ENCODE measurements at regions not wholly inside any gene's neighbourhood (a gene's known extent, or its start where the extent isn't known, plus 50 kb on each side); places are given as distances from the start of the nearest gene placed in this dataset.

GRCh38 chr13:106819413-106820180 lies 251.7 kb upstream of the ARGLU1 start:
- CTCF ChIA-PET, result no interaction called here
- POLR2A ChIA-PET, result no interaction called here
- TF ChIP-seq CTCF (IDR thresholded peaks at IDR 0.05; ENCODE audit: low read depth, low read length), result no peak

GRCh38 chr13:106818971-106819370 lies 251.0 kb upstream of the ARGLU1 start:
- H3K27me3 ChIP-seq (ENCODE audit: control insufficient read depth, insufficient read depth, low read length), result no peaks in the 10 kb centered on the region
- H3K9me3 ChIP-seq (ENCODE audit: control insufficient read depth, insufficient read depth, low read length), result no peaks in the 10 kb centered on the region
- no peak overlapping the region for H3K27ac ChIP-seq (ENCODE audit: low read depth, low read length)
- no peak overlapping the region for H3K4me3 ChIP-seq (ENCODE audit: low read depth, low read length)
- no peak for TF ChIP-seq CTCF (IDR thresholded peaks at IDR 0.05; ENCODE audit: low read depth, low read length)
- DNase-seq (ENCODE audit: low read depth, low spot score), result no peak
- ChIA-PET CTCF (no interaction called here), POLR2A (no interaction called here)

More at GRCh38 chr13:106819413-106820180, 251.7 kb upstream of the ARGLU1 start:
- H3K27me3 ChIP-seq (ENCODE audit: control insufficient read depth, insufficient read depth, low read length), result no peaks in the 10 kb centered on the region
- DNase-seq (ENCODE audit: low read depth, low spot score), result no peak
- no peak overlapping the region for H3K4me3 ChIP-seq (ENCODE audit: low read depth, low read length)
- no peak overlapping the region for H3K27ac ChIP-seq (ENCODE audit: low read depth, low read length)
- no peaks in the 10 kb centered on the region for H3K9me3 ChIP-seq (ENCODE audit: control insufficient read depth, insufficient read depth, low read length)

GRCh38 chr13:106815545-106815944 lies 247.6 kb upstream of the ARGLU1 start:
- Histone ChIP-seq H3K9me3 (ENCODE audit: control insufficient read depth, insufficient read depth, low read length) (no peaks in the 10 kb centered on the region), H3K27me3 (ENCODE audit: control insufficient read depth, insufficient read depth, low read length) (no peaks in the 10 kb centered on the region), H3K4me3 (ENCODE audit: low read depth, low read length) (no peak overlapping the region), H3K27ac (ENCODE audit: low read depth, low read length) (no peak overlapping the region)
- ChIA-PET POLR2A (no interaction called here), CTCF (no interaction called here)
- TF ChIP-seq CTCF (IDR thresholded peaks at IDR 0.05; ENCODE audit: low read depth, low read length), result no peak
- DNase-seq (ENCODE audit: low read depth, low spot score), result no peak

- TF ChIP-seq CTCF (IDR thresholded peaks at IDR 0.05; ENCODE audit: low read depth, low read length), result no peak
- no peak for DNase-seq (ENCODE audit: low read depth, low spot score)
- Histone ChIP-seq H3K9me3 (ENCODE audit: control insufficient read depth, insufficient read depth, low read length) (no peaks in the 10 kb centered on the region), H3K27ac (ENCODE audit: low read depth, low read length) (no peak overlapping the region), H3K27me3 (ENCODE audit: control insufficient read depth, insufficient read depth, low read length) (no peaks in the 10 kb centered on the region), H3K4me3 (ENCODE audit: low read depth, low read length) (no peak overlapping the region)
- ChIA-PET CTCF (no interaction called here), POLR2A (no interaction called here)
Measured at GRCh38 chr13:106814463-106814862, 246.5 kb upstream of the ARGLU1 start.

GRCh38 chr13:106810069-106810468 lies 242.1 kb upstream of the ARGLU1 start:
- ChIA-PET POLR2A (no interaction called here), CTCF (interaction anchor here (1.4 kb wide), 1 partner anchor 314 kb away, joined by 3 read pairs; no protein-coding TSS in a partner anchor)
- Histone ChIP-seq H3K9me3 (ENCODE audit: control insufficient read depth, insufficient read depth, low read length) (no peaks in the 10 kb centered on the region), H3K27ac (ENCODE audit: low read depth, low read length) (no peak overlapping the region), H3K27me3 (ENCODE audit: control insufficient read depth, insufficient read depth, low read length) (no peaks in the 10 kb centered on the region), H3K4me3 (ENCODE audit: low read depth, low read length) (no peak overlapping the region)
- no peak for DNase-seq (ENCODE audit: low read depth, low spot score)
- no peak for TF ChIP-seq CTCF (IDR thresholded peaks at IDR 0.05; ENCODE audit: low read depth, low read length)
